Esophagus squamous epithelium (tissue), 5 donors: ENCODE measurements at regions not wholly inside any gene's neighbourhood (a gene's known extent, or its start where the extent isn't known, plus 50 kb on each side); places are given as distances from the start of the nearest gene placed in this dataset.
"Not testable (repeated sequence)": the region's sequence is repeated elsewhere in the genome, so short reads cannot be mapped to it uniquely, and the experiment has no call there.

Source experiments
- DNase-seq: peaks from one replicate; lab custom pipeline; 2025; lab: John Stamatoyannopoulos, UW
- H3K27ac ChIP-seq, 4 donors: fragments of 200-600 bp; sonication (generic); one replicate each; pipeline ENCODE4 v1.5.1; 2016 to 2019; ENCODE audit warnings: mild to moderate bottlenecking in 1 of 4
- H3K27me3 ChIP-seq, 4 donors: fragments of 200-600 bp; sonication (generic); 1 replicate in 3 of 4; 2 replicates in 1 of 4; pipeline versions ENCODE4 v1.5.1 to v1.6.0; 2017 to 2021; ENCODE audit warnings: antibody characterized with exemption in 1 of 4
- H3K36me3 ChIP-seq, 3 donors: fragments of 200-600 bp; sonication (generic); one replicate each; pipeline ENCODE4 v1.5.1; 2016 to 2019
- H3K4me1 ChIP-seq, 3 donors: fragments of 200-600 bp; sonication (generic); one replicate each; pipeline ENCODE4 v1.5.1; 2017 to 2019
- H3K4me3 ChIP-seq, 4 donors: fragments of 200-600 bp; sonication (generic); 1 replicate in 3 of 4; 2 replicates in 1 of 4; pipeline ENCODE4 v1.5.1; 2016 to 2019; ENCODE audit warnings: mild to moderate bottlenecking in 2 of 4, moderate library complexity in 1 of 4
- H3K9me3 ChIP-seq, 3 donors: fragments of 200-600 bp; sonication (generic); one replicate each; pipeline ENCODE4 v1.5.1; 2016 to 2019
- POLR2A ChIP-seq, 4 donors: fragments of 450-650 bp; IDR thresholded peaks; one replicate each; pipeline ENCODE4 v1.6.1; 2017; ENCODE audit warnings: antibody characterized with exemption in 4 of 4, mild to moderate bottlenecking in 4 of 4, moderate library complexity in 3 of 4
- WGBS, 2 donors: methylation state at CpG; one replicate each; pipeline ENCODE4 v1.1.5; 2018; 5-methylcytosine and 5-hydroxymethylcytosine counted together
- intact Hi-C: fragments of 100-400 bp; cut with DNase I; formaldehyde crosslinking; loops from one replicate; pipeline ENCODE4 v1.15.0; 2022
- TF ChIP-seq, protein P1 (sequence below), 6 experiments: fragments of 450-650 bp in 4 of 6; fragments of 200-600 bp in 2 of 6; sonication (generic) in 2 of 6; IDR thresholded peaks; one replicate each; pipeline ENCODE4 v1.5.1; 2016 to 2019; ENCODE audit warnings: antibody characterized with exemption in 6 of 6, mild to moderate bottlenecking in 4 of 6, moderate library complexity in 4 of 6
- donor health status: DM: yes; HTN: yes; CAD: no.

DNA sequence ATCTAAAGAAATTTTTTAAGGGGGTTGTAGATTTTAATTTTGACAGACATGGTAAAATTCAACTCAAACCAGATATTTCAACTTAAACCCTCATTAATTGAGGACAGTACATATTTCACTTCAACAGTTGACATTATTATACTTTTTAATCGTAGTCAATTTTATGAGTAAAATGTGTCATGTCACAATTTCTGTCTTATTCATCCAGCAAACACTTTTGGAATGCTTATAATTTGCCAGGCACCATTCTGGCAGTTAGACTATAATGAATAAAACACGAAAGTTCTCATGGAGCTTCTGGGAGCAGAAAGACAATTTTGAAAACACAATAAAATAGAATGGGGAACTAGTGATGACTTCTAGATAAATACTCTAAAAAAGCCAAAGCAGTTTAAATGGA, 1094.8 kb downstream of the SUCLG1 start:
- H3K4me1 ChIP-seq = no peaks in the 10 kb centered on the region
- 62 to 64% methylated on average over 2 of the region's 2 CpGs for WGBS, 2 donors
- H3K27me3 ChIP-seq = no peaks in the 10 kb centered on the region
- TF ChIP-seq, protein P1, sequence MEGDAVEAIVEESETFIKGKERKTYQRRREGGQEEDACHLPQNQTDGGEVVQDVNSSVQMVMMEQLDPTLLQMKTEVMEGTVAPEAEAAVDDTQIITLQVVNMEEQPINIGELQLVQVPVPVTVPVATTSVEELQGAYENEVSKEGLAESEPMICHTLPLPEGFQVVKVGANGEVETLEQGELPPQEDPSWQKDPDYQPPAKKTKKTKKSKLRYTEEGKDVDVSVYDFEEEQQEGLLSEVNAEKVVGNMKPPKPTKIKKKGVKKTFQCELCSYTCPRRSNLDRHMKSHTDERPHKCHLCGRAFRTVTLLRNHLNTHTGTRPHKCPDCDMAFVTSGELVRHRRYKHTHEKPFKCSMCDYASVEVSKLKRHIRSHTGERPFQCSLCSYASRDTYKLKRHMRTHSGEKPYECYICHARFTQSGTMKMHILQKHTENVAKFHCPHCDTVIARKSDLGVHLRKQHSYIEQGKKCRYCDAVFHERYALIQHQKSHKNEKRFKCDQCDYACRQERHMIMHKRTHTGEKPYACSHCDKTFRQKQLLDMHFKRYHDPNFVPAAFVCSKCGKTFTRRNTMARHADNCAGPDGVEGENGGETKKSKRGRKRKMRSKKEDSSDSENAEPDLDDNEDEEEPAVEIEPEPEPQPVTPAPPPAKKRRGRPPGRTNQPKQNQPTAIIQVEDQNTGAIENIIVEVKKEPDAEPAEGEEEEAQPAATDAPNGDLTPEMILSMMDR (IDR thresholded peaks at IDR 0.05) = no peak
- no peak for TF ChIP-seq POLR2A (IDR thresholded peaks at IDR 0.05)
- H3K36me3 ChIP-seq = no peaks in the 10 kb centered on the region
- DNase-seq = no peak
- H3K9me3 ChIP-seq = no peaks in the 10 kb centered on the region
- H3K4me3 ChIP-seq = no peak overlapping the region
- H3K27ac ChIP-seq = no peak overlapping the region
- intact Hi-C loops = no loop called here

DNA sequence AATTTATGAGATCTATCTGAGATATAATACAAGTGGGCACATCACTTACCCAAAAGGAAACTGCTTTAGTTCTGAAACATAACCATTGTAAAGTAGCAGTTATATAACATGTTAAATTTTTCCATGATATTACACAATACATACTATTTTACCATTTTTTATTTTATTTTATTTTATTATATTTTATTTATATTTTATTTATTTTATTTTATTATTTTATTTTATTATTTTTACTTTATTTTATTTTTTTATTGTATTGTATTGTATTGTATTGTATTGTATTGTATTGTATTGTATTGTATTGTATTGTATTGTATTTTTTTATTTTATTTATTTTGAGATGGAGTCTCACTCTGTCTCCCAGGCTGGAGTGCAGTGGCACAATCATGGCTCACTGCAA, 1095.9 kb downstream of the SUCLG1 start:
- H3K9me3 ChIP-seq, H3K36me3 ChIP-seq, H3K4me1 ChIP-seq, DNase-seq, H3K27ac ChIP-seq, intact Hi-C loops, H3K4me3 ChIP-seq, H3K27me3 ChIP-seq: not testable (repeated sequence)

DNA sequence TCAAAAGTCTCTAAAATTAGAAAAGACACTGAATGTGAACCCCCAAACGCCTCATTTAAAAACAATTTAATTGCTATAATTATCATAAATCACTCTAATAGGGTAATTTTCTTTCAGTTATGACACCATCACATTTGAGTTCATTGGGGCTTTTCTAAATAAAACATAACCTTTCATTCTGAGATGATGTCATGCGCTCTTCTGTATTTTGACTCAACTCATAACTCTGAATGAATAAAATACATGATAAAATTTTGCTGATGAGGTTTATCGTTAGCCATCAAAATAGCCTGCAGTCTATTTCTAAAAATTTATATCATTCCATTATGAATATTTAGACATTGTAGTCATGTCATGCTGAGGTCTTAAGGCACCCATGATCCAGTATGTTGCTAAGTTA, 1099.7 kb downstream of the SUCLG1 start:
- intact Hi-C loops = no loop called here
- WGBS, 2 donors = 75 to 79% methylated on average over 3 of the region's 3 CpGs

DNA sequence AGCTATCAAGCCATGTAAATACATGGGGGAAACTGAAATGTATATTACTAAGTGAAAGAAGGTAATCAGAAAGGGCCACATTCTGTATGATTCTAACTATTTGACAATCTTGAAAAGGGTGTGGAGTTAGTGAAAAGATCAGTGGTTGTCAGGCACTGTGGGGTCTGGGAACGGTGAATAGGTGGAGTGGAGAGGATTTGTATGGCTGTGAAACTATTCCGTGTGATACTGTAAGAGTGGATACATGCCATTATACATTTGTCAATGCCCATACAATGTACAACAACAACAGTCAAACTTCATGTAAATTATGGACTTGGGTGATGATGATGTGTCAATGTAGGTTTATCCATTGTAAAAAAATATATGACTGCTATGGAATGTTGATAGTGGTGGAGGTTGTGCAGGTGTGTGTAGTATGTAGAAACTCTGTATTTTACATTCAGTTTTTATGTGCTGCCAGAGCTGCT, 1116.2 kb downstream of the SUCLG1 start:
- Histone ChIP-seq H3K9me3 (peaks cover 0 to 4% (median 0%) of the 10 kb centered on the region in 3 donors), H3K4me3 (no peak overlapping the region), H3K27ac (no peak overlapping the region), H3K4me1 (no peaks in the 10 kb centered on the region), H3K36me3 (no peaks in the 10 kb centered on the region), H3K27me3 (no peaks in the 10 kb centered on the region)
- TF ChIP-seq POLR2A (IDR thresholded peaks at IDR 0.05) = no peak
- TF ChIP-seq, protein P1 (IDR thresholded peaks at IDR 0.05) = no peak
- DNase-seq = no peak
- 78 to 81% methylated on average over 2 of the region's 2 CpGs for WGBS, 2 donors
- intact Hi-C loops = no loop called here

More for the DNA sequence above, 1099.7 kb downstream of the SUCLG1 start:
- Histone ChIP-seq H3K36me3 (no peaks in the 10 kb centered on the region), H3K27me3 (no peaks in the 10 kb centered on the region), H3K4me1 (no peaks in the 10 kb centered on the region), H3K4me3 (no peak overlapping the region), H3K27ac (no peak overlapping the region), H3K9me3 (no peaks in the 10 kb centered on the region)
- no peak for DNase-seq
- TF ChIP-seq, protein P1 (IDR thresholded peaks at IDR 0.05) = no peak
- no peak for TF ChIP-seq POLR2A (IDR thresholded peaks at IDR 0.05)

DNA sequence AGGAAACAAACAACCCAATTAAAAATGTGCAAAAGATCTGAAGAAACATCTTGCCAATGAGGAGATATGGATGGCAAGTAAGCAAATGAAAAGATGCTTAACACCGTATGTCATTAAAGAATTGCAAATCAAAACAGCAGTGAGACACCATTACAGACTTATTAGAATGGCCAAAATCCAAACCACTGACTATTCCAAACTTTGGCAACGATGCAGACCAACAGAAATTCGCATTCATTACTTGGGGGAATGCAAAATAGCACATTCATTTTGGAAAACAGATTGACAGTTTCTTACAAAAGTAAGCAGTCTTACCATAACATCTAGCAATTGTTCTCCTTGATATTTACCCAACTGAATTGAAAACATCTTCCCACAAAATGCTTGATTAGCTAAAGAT, 1118.7 kb downstream of the SUCLG1 start:
- intact Hi-C loops = no loop called here
- no peak for DNase-seq
- 79 to 92% methylated on average over 3 of the region's 3 CpGs for WGBS, 2 donors
- Histone ChIP-seq H3K9me3 (no peaks in the 10 kb centered on the region), H3K27ac (no peak overlapping the region), H3K4me3 (no peak overlapping the region), H3K27me3 (no peaks in the 10 kb centered on the region), H3K4me1 (no peaks in the 10 kb centered on the region), H3K36me3 (no peaks in the 10 kb centered on the region)
- TF ChIP-seq, protein P1 (IDR thresholded peaks at IDR 0.05) = no peak

DNA sequence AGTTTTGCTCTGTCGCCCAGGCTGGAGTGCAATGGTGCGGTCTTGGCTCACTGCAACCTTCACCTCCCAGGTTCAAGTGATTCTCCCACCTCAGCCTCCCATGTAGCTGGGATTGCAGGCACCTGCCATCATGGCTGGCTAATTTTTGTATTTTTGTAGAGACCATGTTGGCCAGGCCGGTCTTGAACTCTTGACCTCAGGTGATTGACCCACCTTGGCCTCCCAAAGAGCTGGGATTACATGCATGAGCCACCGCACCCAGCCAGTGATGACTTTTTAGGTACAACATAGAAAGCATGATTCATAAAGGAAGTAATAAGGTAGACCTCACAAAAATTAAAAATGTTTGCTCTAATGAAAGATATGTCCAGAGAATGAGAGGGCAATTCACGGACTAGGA, 1119.1 kb downstream of the SUCLG1 start:
- H3K36me3 ChIP-seq, H3K4me1 ChIP-seq, H3K27ac ChIP-seq, H3K4me3 ChIP-seq, DNase-seq, intact Hi-C loops, H3K27me3 ChIP-seq, H3K9me3 ChIP-seq: not testable (repeated sequence)
- 91 to 93% methylated on average over 5 of the region's 5 CpGs for WGBS, 2 donors
